ENCODE measurements at regions not wholly inside any gene's neighbourhood (a gene's known extent, or its start where the extent isn't known, plus 50 kb on each side); places are given as distances from the start of the nearest gene placed in this dataset.

- in situ Hi-C loops (cut with HindIII; ENCODE audit: low pct_ligation_motif_present, low sequenced_read_pairs): no loop called here
- no peak for DNase-seq
- H3K27ac ChIP-seq: no peak overlapping the region
- no peak overlapping the region for H3K4me3 ChIP-seq (ENCODE audit: low read depth, low read length)
- no peaks in the 10 kb centered on the region for H3K27me3 ChIP-seq (replicated peaks)
- no peak for TF ChIP-seq CTCF (IDR thresholded peaks at IDR 0.05; ENCODE audit: low read depth, low read length, missing control alignments)
- H3K36me3 ChIP-seq (replicated peaks): no peaks in the 10 kb centered on the region
These were observed 59.7 kb upstream of the RAD23B start for GRCh38 chr9:107223381-107223780.

GRCh38 chr9:107224252-107224651, 58.8 kb upstream of the RAD23B start:
- Histone ChIP-seq H3K4me3 (ENCODE audit: low read depth, low read length) (no peak overlapping the region), H3K27me3 (replicated peaks) (no peaks in the 10 kb centered on the region), H3K36me3 (replicated peaks) (no peaks in the 10 kb centered on the region), H3K27ac (no peak overlapping the region)
- no peak for DNase-seq
- no peak for TF ChIP-seq CTCF (IDR thresholded peaks at IDR 0.05; ENCODE audit: low read depth, low read length, missing control alignments)
- in situ Hi-C loops (cut with HindIII; ENCODE audit: low pct_ligation_motif_present, low sequenced_read_pairs): no loop called here

GRCh38 chr9:107226421-107226820, 56.7 kb upstream of the RAD23B start:
- H3K36me3 ChIP-seq (replicated peaks): no peaks in the 10 kb centered on the region
- no peak for DNase-seq
- no peak overlapping the region for H3K4me3 ChIP-seq (ENCODE audit: low read depth, low read length)
- in situ Hi-C loops (cut with HindIII; ENCODE audit: low pct_ligation_motif_present, low sequenced_read_pairs): no loop called here
- H3K27me3 ChIP-seq (replicated peaks): no peaks in the 10 kb centered on the region
- TF ChIP-seq CTCF (IDR thresholded peaks at IDR 0.05; ENCODE audit: low read depth, low read length, missing control alignments): no peak
- H3K27ac ChIP-seq: no peak overlapping the region

- Histone ChIP-seq H3K27ac (no peak overlapping the region), H3K4me3 (ENCODE audit: low read depth, low read length) (no peak overlapping the region), H3K27me3 (replicated peaks) (no peaks in the 10 kb centered on the region), H3K36me3 (replicated peaks) (no peaks in the 10 kb centered on the region)
- TF ChIP-seq CTCF (IDR thresholded peaks at IDR 0.05; ENCODE audit: low read depth, low read length, missing control alignments): no peak
- no peak for DNase-seq
- in situ Hi-C loops (cut with HindIII; ENCODE audit: low pct_ligation_motif_present, low sequenced_read_pairs): no loop called here
These were observed 55.3 kb upstream of the RAD23B start for GRCh38 chr9:107227774-107228173.

GRCh38 chr9:107228496-107229039, 54.5 kb upstream of the RAD23B start:
- no peak for TF ChIP-seq CTCF (IDR thresholded peaks at IDR 0.05; ENCODE audit: low read depth, low read length, missing control alignments)
- in situ Hi-C loops (cut with HindIII; ENCODE audit: low pct_ligation_motif_present, low sequenced_read_pairs): no loop called here
- no peak overlapping the region for H3K4me3 ChIP-seq (ENCODE audit: low read depth, low read length)
- H3K27me3 ChIP-seq (replicated peaks): no peaks in the 10 kb centered on the region
- DNase-seq: no peak
- no peaks in the 10 kb centered on the region for H3K36me3 ChIP-seq (replicated peaks)
- H3K27ac ChIP-seq: no peak overlapping the region

GRCh38 chr9:107229241-107229741, 53.8 kb upstream of the RAD23B start:
- Histone ChIP-seq H3K27me3 (replicated peaks) (no peaks in the 10 kb centered on the region), H3K4me3 (ENCODE audit: low read depth, low read length) (no peak overlapping the region), H3K27ac (no peak overlapping the region), H3K36me3 (replicated peaks) (no peaks in the 10 kb centered on the region)
- no peak for DNase-seq
- in situ Hi-C loops (cut with HindIII; ENCODE audit: low pct_ligation_motif_present, low sequenced_read_pairs): no loop called here
- no peak for TF ChIP-seq CTCF (IDR thresholded peaks at IDR 0.05; ENCODE audit: low read depth, low read length, missing control alignments)
